H1 (cell line): ENCODE measurements at regions not wholly inside any gene's neighbourhood (a gene's known extent, or its start where the extent isn't known, plus 50 kb on each side); places are given as distances from the start of the nearest gene placed in this dataset.

Experiments used
- CTCF ChIA-PET: fragments of 300-600 bp; sonication (Branson Sonifier 250); formaldehyde crosslinking; loops from one replicate; lab custom pipeline; 2021; ENCODE audit not compliant: partially characterized antibody; lab: Charles Lee
- POLR2A ChIA-PET: fragments of 300-600 bp; sonication (Branson Sonifier 250); formaldehyde crosslinking; loops from one replicate; lab custom pipeline; 2021; ENCODE audit warnings: inconsistent platforms; ENCODE audit not compliant: partially characterized antibody; lab: Charles Lee
- DNase-seq, 2 experiments: peaks; one replicate each; pipeline versions ENCODE4 v3.0.0 to v3.0.0-alpha.2; 2010 to 2022; ENCODE audit warnings: low spot score in 2 of 2, low read depth in 1 of 2, mixed read lengths in 1 of 2
- FAIRE-seq: peaks from 2 replicates; lab custom pipeline; 2011; peaks lifted over from hg19 to GRCh38; lab: Jason Lieb, UNC
- H2AFZ ChIP-seq: 2 replicates; pipeline ENCODE4 v1.8.1; 2012; ENCODE audit warnings: low read length, inconsistent platforms
- H2AK5ac ChIP-seq: 2 replicates; pipeline ENCODE4 v1.6.1; 2013; ENCODE audit warnings: low read depth, low read length
- H2BK120ac ChIP-seq: replicated peaks from 2 replicates; pipeline ENCODE3; 2013; ENCODE audit warnings: low read depth, low read length, inconsistent platforms
- H2BK12ac ChIP-seq: 2 replicates; pipeline ENCODE4 v1.6.1; 2013; ENCODE audit warnings: low read depth, low read length
- H2BK15ac ChIP-seq: 2 replicates; pipeline ENCODE4 v1.6.1; 2013; ENCODE audit warnings: low read length
- H2BK20ac ChIP-seq: 2 replicates; pipeline ENCODE4 v1.6.1; 2013; ENCODE audit warnings: low read length
- H2BK5ac ChIP-seq: 2 replicates; pipeline ENCODE4 v1.6.1; 2013; ENCODE audit warnings: low read depth, low read length
- H3K14ac ChIP-seq: 2 replicates; pipeline ENCODE4 v1.6.1; 2013; ENCODE audit warnings: inconsistent platforms; ENCODE audit not compliant: insufficient read length
- H3K18ac ChIP-seq: 2 replicates; pipeline ENCODE4 v1.6.1; 2013; ENCODE audit warnings: low read length; ENCODE audit errors: extremely low read depth
- H3K23ac ChIP-seq: 2 replicates; pipeline ENCODE4 v1.6.1; 2013; ENCODE audit warnings: inconsistent platforms; ENCODE audit not compliant: insufficient read length
- H3K23me2 ChIP-seq: 2 replicates; pipeline ENCODE4 v1.6.1; 2013; ENCODE audit warnings: low read depth, low read length
- H3K27ac ChIP-seq: 2 replicates; pipeline ENCODE4 v1.6.1; 2011; ENCODE audit warnings: low read depth, low read length, inconsistent platforms
- H3K27me3 ChIP-seq, 4 experiments: replicated peaks in 1 of 4; 1 replicate in 1 of 4; 2 replicates in 3 of 4; pipeline versions ENCODE4 v1.6.1 to v1.8.1; 2011 to 2013; ENCODE audit warnings: low read length in 3 of 4, mild to moderate bottlenecking in 3 of 4, inconsistent platforms in 2 of 4, mixed read lengths in 2 of 4, moderate library complexity in 1 of 4; ENCODE audit not compliant: control insufficient read depth in 3 of 4, insufficient read depth in 3 of 4; ENCODE audit errors: extremely low read depth in 1 of 4
- H3K36me3 ChIP-seq, 4 experiments: 2 replicates each; pipeline versions ENCODE4 v1.6.1 to v1.8.1; 2011 to 2013; ENCODE audit warnings: mild to moderate bottlenecking in 4 of 4, low read length in 3 of 4, moderate library complexity in 2 of 4, control low read depth in 1 of 4, inconsistent platforms in 1 of 4; ENCODE audit not compliant: insufficient read depth in 4 of 4, control insufficient read depth in 2 of 4
- H3K4ac ChIP-seq: replicated peaks from 2 replicates; pipeline ENCODE3; 2013; ENCODE audit warnings: low read length, low read depth, mixed read lengths, inconsistent platforms; ENCODE audit not compliant: insufficient read length
- H3K4me1 ChIP-seq, 4 experiments: replicated peaks in 1 of 4; 1 replicate in 1 of 4; 2 replicates in 3 of 4; pipeline versions ENCODE4 v1.6.1 to v1.8.1; 2011 to 2013; ENCODE audit warnings: low read length in 3 of 4, inconsistent platforms in 2 of 4, mixed read lengths in 1 of 4; ENCODE audit not compliant: insufficient read depth in 4 of 4, control insufficient read depth in 3 of 4
- H3K4me2 ChIP-seq, 2 experiments: 2 replicates each; pipeline versions ENCODE4 v1.6.1 to v1.8.1; 2011 to 2013; ENCODE audit warnings: low read depth in 2 of 2, low read length in 2 of 2, control low read depth in 1 of 2, inconsistent platforms in 1 of 2, mild to moderate bottlenecking in 1 of 2; ENCODE audit not compliant: insufficient read depth in 1 of 2
- H3K4me3 ChIP-seq, 4 experiments: fragments of 200-600, 300-600 bp in 1 of 4; sonication (generic), shearing (Covaris generic), sonication (Bioruptor Twin) in 1 of 4; 2 replicates each; pipeline versions ENCODE4 v1.5.1 to v1.8.1; 2011 to 2016; ENCODE audit warnings: low read length in 4 of 4, low read depth in 3 of 4, control low read depth in 2 of 4, inconsistent platforms in 2 of 4, mild to moderate bottlenecking in 2 of 4, mixed read lengths in 1 of 4, moderate library complexity in 1 of 4; ENCODE audit not compliant: insufficient read depth in 2 of 4; ENCODE audit errors: extremely low read depth in 1 of 4
- H3K56ac ChIP-seq: replicated peaks from 2 replicates; pipeline ENCODE3; 2013; ENCODE audit warnings: low read depth, mild to moderate bottlenecking, mixed read lengths, low read length, inconsistent platforms; ENCODE audit not compliant: insufficient read length
- H3K79me1 ChIP-seq: 2 replicates; pipeline ENCODE4 v1.6.1; 2013; ENCODE audit warnings: low read depth, low read length, control low read depth
- H3K79me2 ChIP-seq, 2 experiments: 2 replicates each; pipeline versions ENCODE4 v1.6.1 to v1.8.1; 2012 to 2013; ENCODE audit warnings: low read length in 2 of 2, mild to moderate bottlenecking in 2 of 2, inconsistent platforms in 1 of 2; ENCODE audit not compliant: insufficient read depth in 2 of 2, control insufficient read depth in 1 of 2
- H3K9ac ChIP-seq, 4 experiments: replicated peaks in 1 of 4; 1 replicate in 1 of 4; 2 replicates in 3 of 4; pipeline versions ENCODE4 v1.6.1 to v1.8.1; 2011 to 2013; ENCODE audit warnings: low read depth in 3 of 4, low read length in 3 of 4, control low read depth in 2 of 4, mild to moderate bottlenecking in 2 of 4, moderate library complexity in 2 of 4, inconsistent platforms in 1 of 4; ENCODE audit errors: extremely low read depth in 1 of 4
- H3K9me3 ChIP-seq, 2 experiments: 2 replicates each; pipeline versions ENCODE4 v1.6.1 to v1.8.1; 2012 to 2013; ENCODE audit warnings: mild to moderate bottlenecking in 2 of 2, moderate library complexity in 2 of 2, control low read depth in 1 of 2, inconsistent platforms in 1 of 2, low read depth in 1 of 2, low read length in 1 of 2, mixed read lengths in 1 of 2; ENCODE audit not compliant: insufficient read depth in 2 of 2
- H4K20me1 ChIP-seq, 2 experiments: replicated peaks in 1 of 2; 2 replicates each; pipeline versions ENCODE3 to v1.8.1; 2011 to 2013; ENCODE audit warnings: inconsistent platforms in 2 of 2, low read length in 2 of 2, mild to moderate bottlenecking in 1 of 2; ENCODE audit not compliant: insufficient read depth in 2 of 2, control insufficient read depth in 1 of 2
- H4K5ac ChIP-seq: 2 replicates; pipeline ENCODE4 v1.6.1; 2013; ENCODE audit warnings: low read length, low read depth, mixed read lengths, inconsistent platforms; ENCODE audit not compliant: insufficient read length
- H4K8ac ChIP-seq: 2 replicates; pipeline ENCODE4 v1.8.0; 2013; ENCODE audit warnings: mild to moderate bottlenecking, moderate library complexity, low read length, inconsistent platforms; ENCODE audit not compliant: insufficient read depth; ENCODE audit errors: extremely low read depth
- H4K91ac ChIP-seq: replicated peaks from 2 replicates; pipeline ENCODE3; 2013; ENCODE audit warnings: low read length, mixed read lengths, inconsistent platforms; ENCODE audit not compliant: insufficient read length
- CBX8 ChIP-seq: fragments of 300-800, 300-1000 bp; sonication (generic); IDR thresholded peaks from 2 replicates; pipeline ENCODE4 v1.7.1; 2016; ENCODE audit warnings: low read depth, low read length, borderline replicate concordance
- EZH2 ChIP-seq: fragments of 200-600 bp; sonication (generic); IDR thresholded peaks from 2 replicates; pipeline ENCODE4 v1.7.1; 2012; ENCODE audit warnings: low read depth, mild to moderate bottlenecking, moderate library complexity, low read length, inconsistent platforms; ENCODE audit not compliant: severe bottlenecking
- FOSL1 ChIP-seq: IDR thresholded peaks from 2 replicates; pipeline ENCODE4 v1.6.1; 2011; ENCODE audit warnings: mild to moderate bottlenecking, low read depth, low read length, moderate library complexity; ENCODE audit not compliant: insufficient read depth
- GABPA ChIP-seq: IDR thresholded peaks from 2 replicates; pipeline ENCODE4 v1.6.1; 2011; ENCODE audit warnings: mild to moderate bottlenecking, low read length, moderate library complexity, borderline replicate concordance; ENCODE audit not compliant: insufficient read depth
- HDAC2 ChIP-seq, 2 experiments: fragments of 300-600 bp in 1 of 2; sonication (generic) in 1 of 2; IDR thresholded peaks; 2 replicates each; pipeline ENCODE4 v1.6.1; 2011 to 2012; ENCODE audit warnings: low read depth in 2 of 2, low read length in 2 of 2, mild to moderate bottlenecking in 2 of 2, moderate library complexity in 2 of 2, borderline replicate concordance in 1 of 2, inconsistent platforms in 1 of 2
- JUND ChIP-seq: IDR thresholded peaks from 2 replicates; pipeline ENCODE4 v1.6.1; 2011; ENCODE audit warnings: mild to moderate bottlenecking, improper control_type of control experiment, low read length
- KDM1A ChIP-seq: fragments of 200-600, 300-600 bp; sonication (generic); IDR thresholded peaks from 2 replicates; pipeline ENCODE4 v1.7.1; 2016; ENCODE audit warnings: mild to moderate bottlenecking, low read length, borderline replicate concordance
- SIX5 ChIP-seq: IDR thresholded peaks from 2 replicates; pipeline ENCODE4 v1.6.1; 2011; ENCODE audit warnings: mild to moderate bottlenecking, low read depth, low read length
- SP4 ChIP-seq: IDR thresholded peaks from 2 replicates; pipeline ENCODE4 v1.6.1; 2012; ENCODE audit warnings: low read length, inconsistent platforms
- SUZ12 ChIP-seq: fragments of 200-600 bp; sonication (generic); IDR thresholded peaks from 2 replicates; pipeline ENCODE4 v1.6.1; 2012; ENCODE audit warnings: mild to moderate bottlenecking, inconsistent platforms, low read length, moderate library complexity, mixed read lengths
- TCF12 ChIP-seq: IDR thresholded peaks from 2 replicates; pipeline ENCODE4 v1.6.1; 2011; ENCODE audit warnings: low read depth, mild to moderate bottlenecking, low read length
- YY1 ChIP-seq: IDR thresholded peaks from 2 replicates; pipeline ENCODE4 v1.6.1; 2011; ENCODE audit warnings: low read depth, mild to moderate bottlenecking, low read length
- WGBS, 2 experiments: shearing (Covaris generic) in 1 of 2; methylation state at CpG; one replicate each; pipeline versions ENCODE4 v1.1.6 to v1.1.7; 2013 to 2015; ENCODE audit warnings: low lambda C conversion rate in 2 of 2, mixed read lengths in 2 of 2, inconsistent platforms in 1 of 2, low coverage in 1 of 2, missing lambda C conversion rate in 1 of 2; ENCODE audit not compliant: insufficient replicate concordance in 2 of 2, insufficient coverage in 1 of 2, insufficient read length in 1 of 2; ENCODE audit errors: extremely low coverage in 1 of 2, missing lambda C conversion rate in 1 of 2; 5-methylcytosine and 5-hydroxymethylcytosine counted together
- TF ChIP-seq, protein P1 (sequence below), 3 experiments: IDR thresholded peaks; 1 replicate in 2 of 3; 2 replicates in 1 of 3; pipeline versions ENCODE4 v1.5.1 to v1.6.1; 2011; ENCODE audit warnings: low read length in 3 of 3, mild to moderate bottlenecking in 3 of 3, inconsistent platforms in 2 of 3, low read depth in 1 of 3, moderate library complexity in 1 of 3; ENCODE audit not compliant: insufficient read depth in 1 of 3; ENCODE audit errors: control extremely low read depth in 1 of 3

DNA sequence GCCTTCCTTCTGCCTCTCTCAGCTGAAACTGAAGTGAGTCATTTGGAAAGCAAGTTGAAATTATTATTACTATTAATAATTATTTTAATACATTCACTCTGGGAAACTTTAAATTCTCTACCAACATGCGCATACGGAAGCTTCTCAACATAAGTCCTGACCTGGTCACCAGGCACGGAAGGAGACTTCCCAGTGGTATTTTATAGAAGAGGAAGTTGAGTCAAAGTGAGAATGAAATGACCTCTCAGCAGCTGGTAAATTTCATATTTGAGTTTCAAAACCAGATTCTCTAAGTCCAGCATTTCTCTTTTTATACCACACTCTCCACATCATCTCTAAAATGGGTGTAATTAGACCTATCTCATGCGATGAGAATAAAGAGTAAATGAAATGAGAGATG, 747.4 kb downstream of the VRK1 start:
- Histone ChIP-seq H2BK20ac (no peak overlapping the region), H3K9ac (no peak overlapping the region), H2BK5ac (no peak overlapping the region), H2BK15ac (no peak overlapping the region), H3K4me2 (no peak overlapping the region), H3K79me2 (no peaks in the 10 kb centered on the region), H3K14ac (no peak overlapping the region), H3K23me2 (no peaks in the 10 kb centered on the region), H4K5ac (no peak overlapping the region), H3K27me3 (no peaks in the 10 kb centered on the region), H2BK12ac (no peak overlapping the region), H4K20me1 (no peaks in the 10 kb centered on the region), H3K9me3 (no peaks in the 10 kb centered on the region), H3K56ac (no peak overlapping the region), H3K23ac (no peak overlapping the region), H3K36me3 (no peaks in the 10 kb centered on the region), H3K4me1 (no peaks in the 10 kb centered on the region), H3K4me3 (no peak overlapping the region), H2AFZ (no peak overlapping the region), H2AK5ac (no peak overlapping the region), H4K8ac (no peak overlapping the region), H3K18ac (no peak overlapping the region), H4K91ac (no peak overlapping the region), H2BK120ac (no peak overlapping the region), H3K4ac (no peak overlapping the region), H3K79me1 (no peaks in the 10 kb centered on the region), H3K27ac (no peak overlapping the region)
- FAIRE-seq (no peak), DNase-seq (no peak)
- CTCF ChIA-PET = no interaction called here
- POLR2A ChIA-PET = no interaction called here
- WGBS, 2 experiments = 94% methylated on average over 4 of the region's 4 CpGs; no CpG with 5 or more reads in 1 of the 2 experiments
- TF ChIP-seq JUND (no peak), FOSL1 (no peak), YY1 (no peak), SP4 (no peak), TCF12 (no peak), EZH2 (no peak), HDAC2 (IDR thresholded peaks at IDR 0.05; ENCODE audit: borderline replicate concordance in 1 of 2, low read depth in 2 of 2, low read length in 2 of 2) (no peak), CBX8 (no peak), KDM1A (no peak), GABPA (no peak), SIX5 (no peak), SUZ12 (no peak)
- TF ChIP-seq, protein P1, sequence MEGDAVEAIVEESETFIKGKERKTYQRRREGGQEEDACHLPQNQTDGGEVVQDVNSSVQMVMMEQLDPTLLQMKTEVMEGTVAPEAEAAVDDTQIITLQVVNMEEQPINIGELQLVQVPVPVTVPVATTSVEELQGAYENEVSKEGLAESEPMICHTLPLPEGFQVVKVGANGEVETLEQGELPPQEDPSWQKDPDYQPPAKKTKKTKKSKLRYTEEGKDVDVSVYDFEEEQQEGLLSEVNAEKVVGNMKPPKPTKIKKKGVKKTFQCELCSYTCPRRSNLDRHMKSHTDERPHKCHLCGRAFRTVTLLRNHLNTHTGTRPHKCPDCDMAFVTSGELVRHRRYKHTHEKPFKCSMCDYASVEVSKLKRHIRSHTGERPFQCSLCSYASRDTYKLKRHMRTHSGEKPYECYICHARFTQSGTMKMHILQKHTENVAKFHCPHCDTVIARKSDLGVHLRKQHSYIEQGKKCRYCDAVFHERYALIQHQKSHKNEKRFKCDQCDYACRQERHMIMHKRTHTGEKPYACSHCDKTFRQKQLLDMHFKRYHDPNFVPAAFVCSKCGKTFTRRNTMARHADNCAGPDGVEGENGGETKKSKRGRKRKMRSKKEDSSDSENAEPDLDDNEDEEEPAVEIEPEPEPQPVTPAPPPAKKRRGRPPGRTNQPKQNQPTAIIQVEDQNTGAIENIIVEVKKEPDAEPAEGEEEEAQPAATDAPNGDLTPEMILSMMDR (IDR thresholded peaks at IDR 0.05; ENCODE audit: control extremely low read depth in 1 of 3, insufficient read depth in 1 of 3, low read depth in 1 of 3, low read length in 3 of 3) = no peak
